ENCODE measurements at regions not wholly inside any gene's neighbourhood (a gene's known extent, or its start where the extent isn't known, plus 50 kb on each side); places are given as distances from the start of the nearest gene placed in this dataset.
A peak's percentile ranks its signal among the peaks of the same experiment; 100 is the strongest.

GRCh38 chr6:47118611-47119010 lies 76.5 kb upstream of the ADGRF1 start (continued):
- TF ChIP-seq ZNF462 (CRISPR knock-in tag; IDR thresholded peaks at IDR 0.05) (no peak), POLR2AphosphoS5 (IDR thresholded peaks at IDR 0.05; ENCODE audit: low read depth) (no peak), NANOG (IDR thresholded peaks at IDR 0.05; ENCODE audit: borderline replicate concordance) (no peak), STAT1 (IDR thresholded peaks at IDR 0.05; ENCODE audit: unreplicated experiment) (no peak)

GRCh38 chr6:47117314-47117713 lies 75.2 kb upstream of the ADGRF1 start:
- Histone ChIP-seq H4K20me1 (replicated peaks; ENCODE audit: insufficient read depth) (no peaks in the 10 kb centered on the region), H3F3A (replicated peaks; ENCODE audit: low read depth) (no peaks in the 10 kb centered on the region), H3K4me3 (no peak overlapping the region), H3K4me2 (no peak overlapping the region), H3K9me2 (ENCODE audit: insufficient read depth) (no peaks in the 10 kb centered on the region), H3K27me3 (ENCODE audit: insufficient read depth) (no peaks in the 10 kb centered on the region), H3K27ac (ENCODE audit: low read depth) (no peak overlapping the region), H3K4me1 (ENCODE audit: insufficient read depth) (no peaks in the 10 kb centered on the region), H2AFZ (0 out of 2 replicates have a peak overlapping the region, but pooled peaks have one; percentile 53), H3K36me3 (ENCODE audit: insufficient read depth) (no peaks in the 10 kb centered on the region), H3K79me2 (replicated peaks; ENCODE audit: insufficient read depth) (no peaks in the 10 kb centered on the region)
- H3K27ac Mint-ChIP-seq = no peak overlapping the region
- H3K27me3 Mint-ChIP-seq (ENCODE audit: insufficient read depth, low read depth, poor library complexity) = no peaks in the 10 kb centered on the region
- no peak for ATAC-seq
- H3K9me3 Mint-ChIP-seq = no peaks in the 10 kb centered on the region
- no peak overlapping the region for H3K4me3 Mint-ChIP-seq
- no peaks in the 10 kb centered on the region for H3K36me3 Mint-ChIP-seq (ENCODE audit: low read depth)
- DNase-seq (ENCODE audit: low spot score) = no peak
- H3K4me1 Mint-ChIP-seq = 0 out of 3 replicates have a peak, but pooled peaks cover 2% of the 10 kb centered on the region
- TF ChIP-seq JUNB (IDR thresholded peaks at IDR 0.05; ENCODE audit: unreplicated experiment) (no peak), REST (IDR thresholded peaks at IDR 0.05; ENCODE audit: unreplicated experiment) (no peak), NANOG (IDR thresholded peaks at IDR 0.05; ENCODE audit: borderline replicate concordance) (no peak), ETS1 (IDR thresholded peaks at IDR 0.05) (no peak), ZNF114 (CRISPR knock-in tag; IDR thresholded peaks at IDR 0.05) (no peak), EZH2phosphoT487 (IDR thresholded peaks at IDR 0.05; ENCODE audit: unreplicated experiment) (no peak), CREB1 (CRISPR knock-in tag; IDR thresholded peaks at IDR 0.05; ENCODE audit: low read depth) (no peak)

All from GM23338 (cell line).